Prostate gland (tissue), 2 donors: ENCODE measurements at regions not wholly inside any gene's neighbourhood (a gene's known extent, or its start where the extent isn't known, plus 50 kb on each side); places are given as distances from the start of the nearest gene placed in this dataset.

Source experiments
- DNase-seq: peaks from one replicate; pipeline ENCODE4 v3.0.0-alpha.2; 2019; ENCODE audit warnings: low spot score
- H3K27ac ChIP-seq, 2 donors: fragments of 200-600 bp; sonication (generic); 2 replicates each; pipeline ENCODE4 v1.5.1; 2017 to 2019
- H3K27me3 ChIP-seq: fragments of 200-600 bp; sonication (generic); replicated peaks from 2 replicates; pipeline ENCODE4 v1.5.1; 2019; ENCODE audit not compliant: insufficient read depth
- H3K36me3 ChIP-seq, 2 donors: fragments of 200-600 bp; sonication (generic); 1 replicate in 1 of 2; 2 replicates in 1 of 2; pipeline versions ENCODE4 v1.5.1 to v1.8.1; 2017 to 2019
- H3K4me1 ChIP-seq: fragments of 200-600 bp; sonication (generic); replicated peaks from 2 replicates; pipeline ENCODE4 v1.5.1; 2019
- H3K4me3 ChIP-seq, 2 donors: fragments of 200-600 bp; sonication (generic); 2 replicates each; pipeline ENCODE4 v1.5.1; 2017 to 2019
- H3K9me3 ChIP-seq: fragments of 200-600 bp; sonication (generic); 2 replicates; pipeline ENCODE4 v1.5.1; 2017
- POLR2A ChIP-seq: fragments of 450-650 bp; IDR thresholded peaks from one replicate; pipeline ENCODE4 v1.6.1; 2016; ENCODE audit warnings: antibody characterized with exemption, mild to moderate bottlenecking
- POLR2AphosphoS5 ChIP-seq: sonication (generic); formaldehyde crosslinking; IDR thresholded peaks from one replicate; pipeline ENCODE4 v1.6.1; 2017; ENCODE audit warnings: antibody characterized with exemption
- WGBS: methylation state at CpG from one replicate; pipeline ENCODE4 v1.1.5; 2018; 5-methylcytosine and 5-hydroxymethylcytosine counted together
- intact Hi-C: fragments of 100-400 bp; cut with DNase I; formaldehyde crosslinking; loops from one replicate; pipeline ENCODE4 v1.14.2; 2022
- TF ChIP-seq, protein P1 (sequence below), 4 experiments: fragments of 200-600 bp in 2 of 4; fragments of 450-650 bp in 2 of 4; sonication (generic) in 2 of 4; IDR thresholded peaks; 1 replicate in 3 of 4; 2 replicates in 1 of 4; pipeline ENCODE4 v1.5.1; 2016 to 2019; ENCODE audit warnings: antibody characterized with exemption in 4 of 4, mild to moderate bottlenecking in 2 of 4, moderate library complexity in 2 of 4

DNA sequence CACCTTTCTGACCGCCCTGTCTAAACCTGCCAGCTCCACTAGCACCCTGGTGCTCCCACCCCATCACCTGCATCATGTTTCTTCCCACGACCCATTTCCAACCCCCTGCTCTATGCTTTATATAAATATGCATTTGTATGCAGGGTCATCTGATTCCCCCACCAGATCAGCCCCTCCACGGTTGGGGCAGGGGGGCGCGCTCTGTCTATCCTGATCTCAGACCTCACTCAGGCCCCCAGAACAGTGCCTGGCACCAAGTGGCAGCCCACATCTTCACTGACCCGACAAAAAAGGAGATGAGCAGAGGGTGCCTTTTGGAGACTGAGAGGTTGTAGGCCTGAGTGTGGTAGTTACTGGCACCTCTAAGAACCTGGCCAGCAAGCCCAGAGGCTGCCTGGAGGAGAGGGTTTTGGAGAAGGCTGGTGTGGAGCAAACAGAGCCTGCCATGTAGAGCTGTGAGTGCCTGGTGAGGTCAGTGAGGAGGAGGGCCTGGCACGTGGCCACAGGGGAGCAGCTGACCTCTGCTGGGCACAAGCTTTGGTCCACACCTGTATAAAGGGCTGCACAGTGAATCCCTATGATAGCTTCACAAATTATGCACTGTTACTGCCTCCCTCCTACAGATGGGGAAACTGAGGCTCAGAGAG lies 86.3 kb upstream of the RTL6 start:
- Histone ChIP-seq H3K9me3 (no peaks in the 10 kb centered on the region), H3K27ac (no peak overlapping the region), H3K27me3 (peaks cover 1% of the 10 kb centered on the region), H3K36me3 (no peaks in the 10 kb centered on the region), H3K4me1 (no peaks in the 10 kb centered on the region), H3K4me3 (no peak overlapping the region)
- DNase-seq = no peak
- intact Hi-C loops = no loop called here
- TF ChIP-seq, protein P1, sequence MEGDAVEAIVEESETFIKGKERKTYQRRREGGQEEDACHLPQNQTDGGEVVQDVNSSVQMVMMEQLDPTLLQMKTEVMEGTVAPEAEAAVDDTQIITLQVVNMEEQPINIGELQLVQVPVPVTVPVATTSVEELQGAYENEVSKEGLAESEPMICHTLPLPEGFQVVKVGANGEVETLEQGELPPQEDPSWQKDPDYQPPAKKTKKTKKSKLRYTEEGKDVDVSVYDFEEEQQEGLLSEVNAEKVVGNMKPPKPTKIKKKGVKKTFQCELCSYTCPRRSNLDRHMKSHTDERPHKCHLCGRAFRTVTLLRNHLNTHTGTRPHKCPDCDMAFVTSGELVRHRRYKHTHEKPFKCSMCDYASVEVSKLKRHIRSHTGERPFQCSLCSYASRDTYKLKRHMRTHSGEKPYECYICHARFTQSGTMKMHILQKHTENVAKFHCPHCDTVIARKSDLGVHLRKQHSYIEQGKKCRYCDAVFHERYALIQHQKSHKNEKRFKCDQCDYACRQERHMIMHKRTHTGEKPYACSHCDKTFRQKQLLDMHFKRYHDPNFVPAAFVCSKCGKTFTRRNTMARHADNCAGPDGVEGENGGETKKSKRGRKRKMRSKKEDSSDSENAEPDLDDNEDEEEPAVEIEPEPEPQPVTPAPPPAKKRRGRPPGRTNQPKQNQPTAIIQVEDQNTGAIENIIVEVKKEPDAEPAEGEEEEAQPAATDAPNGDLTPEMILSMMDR (IDR thresholded peaks at IDR 0.05) = no peak
- TF ChIP-seq POLR2AphosphoS5 (no peak), POLR2A (no peak)
- 82% methylated on average over 7 of the region's 7 CpGs for WGBS

DNA sequence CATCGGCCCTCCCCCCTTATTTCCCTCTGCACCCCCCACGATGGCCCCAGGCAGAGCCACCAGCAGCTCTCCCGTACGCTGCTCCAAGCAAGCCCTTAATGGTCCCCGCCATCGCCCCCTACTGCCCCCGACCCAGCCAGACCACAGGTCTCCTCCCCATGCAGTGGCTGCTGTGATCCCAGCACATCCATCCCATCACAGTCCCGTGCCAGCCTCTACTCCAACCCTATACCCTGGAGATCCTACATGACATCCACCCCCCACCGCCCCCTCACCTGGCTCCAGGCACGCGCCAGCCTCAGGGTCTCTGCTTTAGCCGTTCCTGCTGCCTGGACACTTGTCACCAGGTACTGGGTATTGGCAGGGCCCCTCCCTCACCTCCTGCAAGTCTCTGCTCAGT lies 85.8 kb upstream of the RTL6 start:
- Histone ChIP-seq H3K27ac (no peak overlapping the region), H3K36me3 (no peaks in the 10 kb centered on the region), H3K9me3 (no peaks in the 10 kb centered on the region), H3K27me3 (peaks cover 1% of the 10 kb centered on the region), H3K4me1 (no peaks in the 10 kb centered on the region), H3K4me3 (no peak overlapping the region)
- WGBS = 70% methylated on average over 12 of the region's 12 CpGs
- intact Hi-C loops = no loop called here
- DNase-seq = no peak
- TF ChIP-seq POLR2AphosphoS5 (no peak), POLR2A (no peak)
- TF ChIP-seq, protein P1 (IDR thresholded peaks at IDR 0.05) = no peak

- Histone ChIP-seq H3K4me1 (no peaks in the 10 kb centered on the region), H3K4me3 (no peak overlapping the region), H3K9me3 (no peaks in the 10 kb centered on the region), H3K27me3 (peaks cover 1% of the 10 kb centered on the region), H3K36me3 (no peaks in the 10 kb centered on the region), H3K27ac (no peak overlapping the region)
- intact Hi-C loops = no loop called here
- 67% methylated on average over 15 of the region's 15 CpGs for WGBS
- TF ChIP-seq, protein P1 (IDR thresholded peaks at IDR 0.05) = no peak
- TF ChIP-seq POLR2A (no peak), POLR2AphosphoS5 (no peak)
- no peak for DNase-seq
These were observed 85.2 kb upstream of the RTL6 start for GRCh38 chr22:44583061-44583760.

DNA sequence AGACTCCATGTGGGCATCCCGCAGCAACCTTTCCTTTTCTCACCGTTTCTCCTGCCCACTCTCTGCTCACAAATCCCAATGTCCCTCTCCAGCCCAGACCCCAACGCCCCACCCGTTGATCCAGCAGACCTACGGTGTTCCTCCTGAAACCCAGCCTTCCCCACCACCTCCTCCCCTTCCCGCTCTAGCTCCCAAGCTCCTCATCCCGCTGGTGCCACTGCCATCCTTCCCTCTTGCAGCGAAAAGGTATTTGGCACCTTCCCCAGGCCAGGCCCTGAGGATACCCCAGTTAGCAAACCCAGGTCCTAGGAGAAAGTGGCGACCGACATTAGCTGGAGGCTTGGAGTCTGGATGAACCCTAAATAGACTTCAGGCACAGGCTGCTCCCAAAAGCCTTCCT lies 84.0 kb upstream of the RTL6 start:
- H3K4me1 ChIP-seq = no peaks in the 10 kb centered on the region
- 92% methylated on average over 10 of the region's 10 CpGs for WGBS
- intact Hi-C loops = no loop called here
- no peak for DNase-seq
- no peaks in the 10 kb centered on the region for H3K36me3 ChIP-seq
- no peak overlapping the region for H3K4me3 ChIP-seq
- H3K27ac ChIP-seq = no peak overlapping the region
- H3K27me3 ChIP-seq = peaks cover 1% of the 10 kb centered on the region
- H3K9me3 ChIP-seq = no peaks in the 10 kb centered on the region
- TF ChIP-seq, protein P1 (IDR thresholded peaks at IDR 0.05) = no peak

DNA sequence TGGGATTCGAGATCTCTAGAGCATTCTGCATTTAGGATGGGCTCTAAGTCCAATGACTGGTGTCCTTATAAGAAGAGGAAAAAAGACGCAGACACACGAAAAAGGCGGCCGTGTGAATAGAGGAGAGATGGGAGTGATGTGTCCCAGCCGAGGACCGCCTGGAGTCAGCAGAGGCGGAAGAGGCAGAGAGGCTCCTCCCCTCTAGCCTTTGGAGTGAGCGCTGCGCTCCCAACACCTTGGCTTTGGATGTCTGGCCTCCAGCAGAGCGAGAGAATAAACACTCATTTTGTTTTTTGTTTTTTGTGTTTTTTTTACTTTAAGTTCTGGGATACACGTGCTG lies 83.0 kb upstream of the RTL6 start:
- intact Hi-C loops = no loop called here
- WGBS = 86% methylated on average over 12 of the region's 12 CpGs
- H3K4me1 ChIP-seq = no peaks in the 10 kb centered on the region
- H3K36me3 ChIP-seq = no peaks in the 10 kb centered on the region
- H3K9me3 ChIP-seq = no peaks in the 10 kb centered on the region
- TF ChIP-seq POLR2A (no peak), POLR2AphosphoS5 (no peak)
- TF ChIP-seq, protein P1 (IDR thresholded peaks at IDR 0.05) = no peak
- DNase-seq = no peak
- H3K27ac ChIP-seq = no peak overlapping the region
- peaks cover 1% of the 10 kb centered on the region for H3K27me3 ChIP-seq
- H3K4me3 ChIP-seq = no peak overlapping the region
